HG03064 (cell line): ENCODE measurements at regions not wholly inside any gene's neighbourhood (a gene's known extent, or its start where the extent isn't known, plus 50 kb on each side); places are given as distances from the start of the nearest gene placed in this dataset.

Experiments
- ATAC-seq: cut with Tn5 transposase; IDR thresholded peaks from one replicate; pipeline ENCODE4 v1.9.1; 2021; ENCODE audit warnings: low read depth; ENCODE audit not compliant: unreplicated experiment

DNA sequence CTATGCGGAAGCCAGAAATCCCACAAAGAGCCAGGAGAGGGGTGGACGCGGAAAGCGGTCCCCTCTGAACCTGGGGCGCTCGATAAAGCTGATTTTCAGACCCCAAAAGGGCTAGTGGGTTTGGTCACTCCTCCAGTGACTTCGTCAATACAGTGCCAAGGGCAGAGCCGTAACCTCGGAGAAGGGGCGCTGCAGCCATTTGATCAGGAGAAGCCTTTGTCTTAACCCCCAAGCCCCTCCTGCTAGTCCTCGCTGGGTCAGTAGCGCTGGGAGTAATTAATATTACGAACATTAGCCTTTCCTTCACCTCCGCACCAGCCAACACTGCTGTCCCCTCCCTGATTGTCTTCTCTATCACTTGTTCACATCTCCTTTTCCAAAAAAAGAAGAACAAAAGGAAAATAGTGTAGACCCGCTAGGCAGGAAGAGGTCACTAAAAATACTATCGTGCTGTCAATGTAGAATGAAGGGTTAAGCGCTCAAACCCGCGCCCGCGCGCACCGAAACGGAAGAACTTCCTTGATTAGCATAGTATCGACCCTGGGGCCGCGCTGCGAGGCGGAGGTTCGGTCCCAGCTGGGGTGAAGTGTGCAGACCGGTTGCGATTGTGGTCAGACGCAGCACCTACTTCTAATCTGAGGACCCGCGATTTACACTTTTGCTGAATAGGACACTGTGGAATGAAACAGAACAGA, 63.2 kb upstream of the MAPRE2 start:
- no peak for ATAC-seq

DNA sequence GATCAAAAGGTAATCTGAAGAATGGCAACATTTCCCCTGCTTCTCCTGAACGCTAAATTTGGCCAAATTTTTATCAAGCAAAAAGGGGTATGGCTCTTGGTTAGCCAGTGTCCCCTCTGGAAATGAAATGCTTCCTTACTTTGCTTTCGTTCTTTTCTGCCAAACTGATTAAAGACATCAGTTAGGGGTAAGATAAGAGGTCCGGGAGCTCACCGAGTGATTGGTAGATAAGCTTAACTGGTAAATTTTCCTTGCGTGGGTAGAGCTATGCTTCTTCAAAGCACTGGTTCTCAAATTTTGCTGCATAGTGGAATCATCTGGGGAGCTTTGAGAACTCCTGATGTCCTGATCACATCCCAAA, 62.7 kb upstream of the MAPRE2 start:
- ATAC-seq = no peak

DNA sequence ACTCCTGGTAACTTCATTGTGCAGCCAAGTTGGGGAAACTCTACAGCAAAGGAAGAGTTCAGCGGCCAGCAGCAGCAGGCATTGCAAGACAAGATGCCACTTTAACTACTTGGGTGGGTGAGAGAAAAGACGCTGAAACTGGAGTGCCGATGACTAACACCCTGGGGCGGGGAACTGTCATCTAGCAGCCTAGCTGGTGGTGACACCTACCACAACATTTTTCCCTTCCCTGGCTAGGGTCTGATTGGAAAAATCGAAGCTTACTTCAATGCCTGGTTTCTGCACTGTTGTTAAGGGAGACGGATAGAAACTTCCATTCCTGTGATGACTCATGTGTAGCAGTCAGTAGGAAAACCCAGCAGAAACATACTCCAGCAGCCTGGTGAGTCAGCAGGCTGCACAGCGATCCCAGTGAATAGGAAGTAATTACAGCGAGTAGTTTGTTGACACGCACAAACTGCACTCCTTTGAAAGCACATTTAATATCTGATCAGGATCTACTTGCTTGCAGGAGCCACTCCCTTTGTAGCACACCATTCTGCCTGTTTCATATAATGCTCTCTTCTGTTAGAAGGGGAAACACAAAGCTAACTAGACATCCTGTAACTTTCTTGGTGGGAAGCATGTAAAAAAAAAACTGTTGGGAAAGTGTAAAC, 62.1 kb upstream of the MAPRE2 start:
- ATAC-seq = no peak

DNA sequence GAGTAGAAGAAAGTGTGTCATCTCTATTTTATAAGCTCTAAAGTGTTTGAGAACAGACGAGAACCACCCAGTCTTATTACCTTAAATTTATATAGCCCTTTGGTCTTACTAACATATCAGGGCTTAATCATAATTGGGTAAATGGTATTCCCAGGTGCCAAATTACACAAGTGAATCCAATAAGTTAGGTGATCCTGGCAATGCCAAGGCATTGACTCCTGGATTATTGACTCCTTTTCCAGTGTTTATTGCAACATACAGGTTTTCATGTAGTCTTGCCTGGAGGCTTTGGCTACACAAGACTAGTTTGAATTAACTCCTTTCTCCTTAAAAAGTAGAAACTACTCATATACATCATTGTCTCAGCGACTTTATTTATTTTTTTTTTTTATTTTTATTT, 59.7 kb upstream of the MAPRE2 start:
- no peak for ATAC-seq

DNA sequence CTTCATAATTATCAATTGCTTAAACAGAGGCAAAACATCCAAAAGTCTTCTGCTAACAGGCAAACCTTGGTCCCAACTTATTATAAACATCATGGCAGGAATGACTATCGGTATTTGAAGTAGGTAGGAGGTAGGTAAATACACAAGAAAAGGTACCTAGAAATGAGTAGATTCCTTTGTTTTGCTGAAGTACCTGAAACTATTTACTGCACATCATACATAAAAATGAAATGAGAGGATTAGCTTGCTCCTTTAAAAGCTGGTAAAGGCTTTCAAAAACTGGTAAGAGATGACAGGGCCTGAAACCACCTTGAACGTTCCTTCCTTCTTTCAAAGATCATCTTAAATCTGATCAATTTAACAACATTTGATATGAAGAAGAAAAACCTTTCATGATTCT, 55.2 kb upstream of the MAPRE2 start:
- ATAC-seq = no peak

DNA sequence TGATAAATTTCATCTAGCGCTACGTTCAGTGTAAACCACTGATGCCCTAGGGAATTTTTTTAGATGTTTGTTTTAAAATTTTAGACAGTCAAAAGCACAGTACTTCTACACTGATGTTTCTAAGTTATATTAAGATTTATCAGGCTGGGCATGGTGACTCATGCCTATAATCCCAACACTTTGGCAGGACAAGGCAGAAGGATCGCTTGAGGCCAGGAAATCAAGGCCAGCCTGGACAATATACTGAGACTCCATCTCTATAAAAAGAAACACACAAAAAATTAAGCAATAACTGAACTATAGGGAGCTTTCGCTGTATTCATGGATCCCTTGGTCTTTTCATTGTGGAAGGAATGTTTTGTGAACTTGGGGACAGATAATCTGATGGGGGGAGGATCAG, 50.6 kb upstream of the MAPRE2 start:
- ATAC-seq = no peak

DNA sequence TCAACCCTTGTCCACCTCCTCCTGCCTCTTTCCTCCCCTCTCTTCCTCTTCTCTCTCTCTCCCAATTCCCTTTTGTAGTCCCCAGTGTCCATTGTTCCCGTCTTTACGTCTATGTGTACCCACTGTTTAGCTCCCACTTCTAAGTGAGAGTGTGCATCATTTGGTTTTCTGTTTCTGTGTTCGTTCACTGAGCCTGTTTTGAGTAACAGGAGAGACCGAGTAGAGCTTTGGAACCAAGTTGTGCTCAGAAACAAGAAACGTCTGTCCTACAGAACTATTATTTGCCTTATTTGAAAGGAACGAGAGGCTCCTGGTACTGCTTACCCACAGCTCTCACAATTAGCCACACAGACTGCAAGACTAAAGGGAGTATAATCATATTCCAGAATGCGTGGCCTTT, 50.1 kb upstream of the MAPRE2 start:
- no peak for ATAC-seq
